K562 (cell line): ENCODE measurements at regions not wholly inside any gene's neighbourhood (a gene's known extent, or its start where the extent isn't known, plus 50 kb on each side); places are given as distances from the start of the nearest gene placed in this dataset.
"Not testable (repeated sequence)": the region's sequence is repeated elsewhere in the genome, so short reads cannot be mapped to it uniquely, and the experiment has no call there.

ENCODE experiments used
- CBX1 ChIP-seq: sonication (generic); IDR thresholded peaks from 2 replicates; pipeline ENCODE4 v1.6.1; 2016; ENCODE audit warnings: antibody characterized with exemption, low read depth, mild to moderate bottlenecking
- CHD1 ChIP-seq: fragments of 200-600 bp; sonication (generic); IDR thresholded peaks from one replicate; pipeline ENCODE4 v1.6.1; 2012; ENCODE audit warnings: mild to moderate bottlenecking, moderate library complexity, low read length, inconsistent platforms
- CTCF ChIP-seq, 3 experiments: IDR thresholded peaks in 2 of 3; conservative IDR thresholded peaks in 1 of 3; 2 replicates each; pipeline ENCODE4 v1.5.1; 2011 to 2012; ENCODE audit warnings: low read length in 3 of 3, mild to moderate bottlenecking in 3 of 3, control low read depth in 2 of 3, improper control_type of control experiment in 1 of 3, inconsistent platforms in 1 of 3, low read depth in 1 of 3, mixed read lengths in 1 of 3, moderate library complexity in 1 of 3; ENCODE audit not compliant: insufficient read depth in 2 of 3
- EGR1 ChIP-seq: fragments of 450-650 bp; conservative IDR thresholded peaks from 2 replicates; pipeline ENCODE4 v1.6.1; 2017; ENCODE audit warnings: mild to moderate bottlenecking
- FOXK1 ChIP-seq: sonication (generic); formaldehyde crosslinking; IDR thresholded peaks from 2 replicates; pipeline ENCODE4 v1.8.0; 2022; ENCODE audit warnings: missing genetic modification reagents, mild to moderate bottlenecking, borderline replicate concordance
- JUNB ChIP-seq: fragments of 450-650 bp; formaldehyde crosslinking; conservative IDR thresholded peaks from 2 replicates; pipeline ENCODE4 v1.4.0; 2020; ENCODE audit warnings: mild to moderate bottlenecking
- MEF2A ChIP-seq: IDR thresholded peaks from 2 replicates; pipeline ENCODE4 v1.6.1; 2011; ENCODE audit warnings: low read depth, mild to moderate bottlenecking, low read length, moderate library complexity; ENCODE audit not compliant: control insufficient read depth
- MYBL2 ChIP-seq, 2 experiments: fragments of 450-650 bp in 1 of 2; sonication (generic) in 1 of 2; formaldehyde crosslinking in 1 of 2; IDR thresholded peaks; 2 replicates each; pipeline versions ENCODE4 v1.6.1 to v1.8.1; 2017 to 2022; ENCODE audit warnings: borderline replicate concordance in 1 of 2, inconsistent platforms in 1 of 2, low read depth in 1 of 2, mild to moderate bottlenecking in 1 of 2, missing genetic modification reagents in 1 of 2, moderate library complexity in 1 of 2
- POLR2A ChIP-seq: fragments of 450-650 bp; conservative IDR thresholded peaks from 2 replicates; pipeline ENCODE4 v1.6.1; 2016
- REST ChIP-seq, 2 experiments: fragments of 450-650 bp; formaldehyde crosslinking in 1 of 2; IDR thresholded peaks; 2 replicates each; pipeline versions ENCODE4 v1.4.0 to v1.6.1; 2014 to 2020; ENCODE audit warnings: mild to moderate bottlenecking in 2 of 2, borderline replicate concordance in 1 of 2, low read depth in 1 of 2
- TBP ChIP-seq: optimal IDR thresholded peaks from 2 replicates; pipeline ENCODE3; 2011; ENCODE audit warnings: low read depth, low read length, improper control_type of control experiment
- TSHZ1 ChIP-seq: fragments of 250-450 bp; sonication (Bioruptor Pico); IDR thresholded peaks from 2 replicates; pipeline ENCODE4 v1.4.0; 2020; ENCODE audit warnings: mild to moderate bottlenecking, moderate library complexity
- ZNF639 ChIP-seq, 2 experiments: fragments of 200-800 bp in 1 of 2; sonication (Bioruptor generic) in 1 of 2; sonication (generic) in 1 of 2; formaldehyde crosslinking in 1 of 2; IDR thresholded peaks in 1 of 2; conservative IDR thresholded peaks in 1 of 2; 2 replicates each; pipeline versions ENCODE4 v1.5.0 to v1.6.1; 2016 to 2020; ENCODE audit warnings: missing compliant biosample characterization in 1 of 2, missing genetic modification characterization in 1 of 2, missing genetic modification reagents in 1 of 2
- TF ChIP-seq, protein P1 (sequence below): fragments of 450-650 bp; IDR thresholded peaks from 2 replicates; pipeline ENCODE4 v1.7.0; 2016; ENCODE audit warnings: borderline replicate concordance

- TF ChIP-seq REST (IDR thresholded peaks at IDR 0.05; ENCODE audit: borderline replicate concordance); REST (CRISPR knock-in tag; IDR thresholded peaks at IDR 0.05; ENCODE audit: low read depth); TSHZ1 (CRISPR knock-in tag); POLR2A; CTCF (IDR thresholded peaks at IDR 0.05 in 2 of 3, conservative IDR thresholded peaks at IDR 0.05 in 1 of 3; ENCODE audit: insufficient read depth in 2 of 3, low read depth in 1 of 3, low read length in 3 of 3); FOXK1 (CRISPR knock-in tag); ZNF639 (CRISPR knock-in tag; conservative IDR thresholded peaks at IDR 0.05 in 1 of 2, IDR thresholded peaks at IDR 0.05 in 1 of 2); EGR1; MEF2A; MYBL2 (IDR thresholded peaks at IDR 0.05; ENCODE audit: low read depth); MYBL2 (CRISPR knock-in tag; IDR thresholded peaks at IDR 0.05; ENCODE audit: borderline replicate concordance); TBP; JUNB (CRISPR knock-in tag); CHD1; CBX1: not testable (repeated sequence)
- TF ChIP-seq, protein P1, sequence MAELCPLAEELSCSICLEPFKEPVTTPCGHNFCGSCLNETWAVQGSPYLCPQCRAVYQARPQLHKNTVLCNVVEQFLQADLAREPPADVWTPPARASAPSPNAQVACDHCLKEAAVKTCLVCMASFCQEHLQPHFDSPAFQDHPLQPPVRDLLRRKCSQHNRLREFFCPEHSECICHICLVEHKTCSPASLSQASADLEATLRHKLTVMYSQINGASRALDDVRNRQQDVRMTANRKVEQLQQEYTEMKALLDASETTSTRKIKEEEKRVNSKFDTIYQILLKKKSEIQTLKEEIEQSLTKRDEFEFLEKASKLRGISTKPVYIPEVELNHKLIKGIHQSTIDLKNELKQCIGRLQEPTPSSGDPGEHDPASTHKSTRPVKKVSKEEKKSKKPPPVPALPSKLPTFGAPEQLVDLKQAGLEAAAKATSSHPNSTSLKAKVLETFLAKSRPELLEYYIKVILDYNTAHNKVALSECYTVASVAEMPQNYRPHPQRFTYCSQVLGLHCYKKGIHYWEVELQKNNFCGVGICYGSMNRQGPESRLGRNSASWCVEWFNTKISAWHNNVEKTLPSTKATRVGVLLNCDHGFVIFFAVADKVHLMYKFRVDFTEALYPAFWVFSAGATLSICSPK = not testable (repeated sequence)
These were observed 1065.7 kb upstream of the DEFB115 start for GRCh38 chr20:30191785-30192184.
